HL-60 (cell line): ENCODE measurements at regions not wholly inside any gene's neighbourhood (a gene's known extent, or its start where the extent isn't known, plus 50 kb on each side); places are given as distances from the start of the nearest gene placed in this dataset.
A peak's percentile ranks its signal among the peaks of the same experiment; 100 is the strongest.

Experiments
- DNase-seq, 2 experiments: peaks; one replicate each; pipeline ENCODE4 v3.0.0-alpha.2; 2010 to 2020; ENCODE audit warnings: low read depth in 1 of 2, low spot score in 1 of 2
- H3K27ac ChIP-seq: fragments of 250-450 bp; sonication (Bioruptor Pico); replicated peaks from 2 replicates; pipeline ENCODE4 v1.5.1; 2020; ENCODE audit warnings: mild to moderate bottlenecking, moderate library complexity
- H3K27me3 ChIP-seq: fragments of 250-450 bp; sonication (Bioruptor Pico); 2 replicates; pipeline ENCODE4 v1.5.1; 2021; ENCODE audit warnings: mild to moderate bottlenecking, moderate library complexity; ENCODE audit not compliant: insufficient read depth, poor library complexity, severe bottlenecking
- H3K4me3 ChIP-seq: replicated peaks from 2 replicates; pipeline ENCODE4 v1.5.1; 2011; ENCODE audit warnings: mild to moderate bottlenecking, control low read depth, low read length; ENCODE audit not compliant: insufficient read depth
- GABPA ChIP-seq: IDR thresholded peaks from 2 replicates; pipeline ENCODE4 v1.6.1; 2012; ENCODE audit warnings: low read depth
- POLR2AphosphoS5 ChIP-seq: IDR thresholded peaks from 2 replicates; pipeline ENCODE4 v1.6.1; 2012; ENCODE audit warnings: low read depth
- SPI1 ChIP-seq: IDR thresholded peaks from 2 replicates; pipeline ENCODE4 v1.6.1; 2012; ENCODE audit warnings: low read depth, mild to moderate bottlenecking, borderline replicate concordance
- TF ChIP-seq, protein P1 (sequence below): IDR thresholded peaks from 2 replicates; pipeline ENCODE4 v1.6.1; 2012; ENCODE audit warnings: low read depth; ENCODE audit not compliant: insufficient replicate concordance
- TF ChIP-seq, protein P2 (sequence below): IDR thresholded peaks from one replicate; pipeline ENCODE4 v1.5.1; 2011; ENCODE audit warnings: low read length, control low read depth, inconsistent platforms; ENCODE audit not compliant: insufficient read depth

DNA sequence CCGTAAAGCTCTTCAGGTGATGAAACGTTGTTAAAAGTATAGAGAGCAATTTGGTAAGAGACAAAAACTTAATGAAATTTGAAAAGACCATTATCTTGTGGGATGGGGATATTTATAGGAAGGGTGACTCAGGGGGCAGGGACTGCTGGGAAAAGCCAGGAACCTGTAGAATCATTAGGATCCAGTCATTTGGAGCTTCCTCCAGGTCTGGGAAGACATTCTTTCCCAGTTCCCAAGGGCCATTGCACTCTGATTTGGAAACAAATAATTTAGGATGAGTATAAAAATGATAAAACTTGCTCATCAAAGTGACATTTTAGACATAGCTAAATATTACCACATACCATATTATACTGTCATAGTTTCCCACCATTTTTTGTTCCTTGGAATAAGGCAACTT lies 143.9 kb downstream of the PFKFB3 start:
- TF ChIP-seq POLR2AphosphoS5 (no peak), SPI1 (no peak), GABPA (no peak)
- TF ChIP-seq, protein P1, sequence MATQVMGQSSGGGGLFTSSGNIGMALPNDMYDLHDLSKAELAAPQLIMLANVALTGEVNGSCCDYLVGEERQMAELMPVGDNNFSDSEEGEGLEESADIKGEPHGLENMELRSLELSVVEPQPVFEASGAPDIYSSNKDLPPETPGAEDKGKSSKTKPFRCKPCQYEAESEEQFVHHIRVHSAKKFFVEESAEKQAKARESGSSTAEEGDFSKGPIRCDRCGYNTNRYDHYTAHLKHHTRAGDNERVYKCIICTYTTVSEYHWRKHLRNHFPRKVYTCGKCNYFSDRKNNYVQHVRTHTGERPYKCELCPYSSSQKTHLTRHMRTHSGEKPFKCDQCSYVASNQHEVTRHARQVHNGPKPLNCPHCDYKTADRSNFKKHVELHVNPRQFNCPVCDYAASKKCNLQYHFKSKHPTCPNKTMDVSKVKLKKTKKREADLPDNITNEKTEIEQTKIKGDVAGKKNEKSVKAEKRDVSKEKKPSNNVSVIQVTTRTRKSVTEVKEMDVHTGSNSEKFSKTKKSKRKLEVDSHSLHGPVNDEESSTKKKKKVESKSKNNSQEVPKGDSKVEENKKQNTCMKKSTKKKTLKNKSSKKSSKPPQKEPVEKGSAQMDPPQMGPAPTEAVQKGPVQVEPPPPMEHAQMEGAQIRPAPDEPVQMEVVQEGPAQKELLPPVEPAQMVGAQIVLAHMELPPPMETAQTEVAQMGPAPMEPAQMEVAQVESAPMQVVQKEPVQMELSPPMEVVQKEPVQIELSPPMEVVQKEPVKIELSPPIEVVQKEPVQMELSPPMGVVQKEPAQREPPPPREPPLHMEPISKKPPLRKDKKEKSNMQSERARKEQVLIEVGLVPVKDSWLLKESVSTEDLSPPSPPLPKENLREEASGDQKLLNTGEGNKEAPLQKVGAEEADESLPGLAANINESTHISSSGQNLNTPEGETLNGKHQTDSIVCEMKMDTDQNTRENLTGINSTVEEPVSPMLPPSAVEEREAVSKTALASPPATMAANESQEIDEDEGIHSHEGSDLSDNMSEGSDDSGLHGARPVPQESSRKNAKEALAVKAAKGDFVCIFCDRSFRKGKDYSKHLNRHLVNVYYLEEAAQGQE = no peak
- TF ChIP-seq, protein P2, sequence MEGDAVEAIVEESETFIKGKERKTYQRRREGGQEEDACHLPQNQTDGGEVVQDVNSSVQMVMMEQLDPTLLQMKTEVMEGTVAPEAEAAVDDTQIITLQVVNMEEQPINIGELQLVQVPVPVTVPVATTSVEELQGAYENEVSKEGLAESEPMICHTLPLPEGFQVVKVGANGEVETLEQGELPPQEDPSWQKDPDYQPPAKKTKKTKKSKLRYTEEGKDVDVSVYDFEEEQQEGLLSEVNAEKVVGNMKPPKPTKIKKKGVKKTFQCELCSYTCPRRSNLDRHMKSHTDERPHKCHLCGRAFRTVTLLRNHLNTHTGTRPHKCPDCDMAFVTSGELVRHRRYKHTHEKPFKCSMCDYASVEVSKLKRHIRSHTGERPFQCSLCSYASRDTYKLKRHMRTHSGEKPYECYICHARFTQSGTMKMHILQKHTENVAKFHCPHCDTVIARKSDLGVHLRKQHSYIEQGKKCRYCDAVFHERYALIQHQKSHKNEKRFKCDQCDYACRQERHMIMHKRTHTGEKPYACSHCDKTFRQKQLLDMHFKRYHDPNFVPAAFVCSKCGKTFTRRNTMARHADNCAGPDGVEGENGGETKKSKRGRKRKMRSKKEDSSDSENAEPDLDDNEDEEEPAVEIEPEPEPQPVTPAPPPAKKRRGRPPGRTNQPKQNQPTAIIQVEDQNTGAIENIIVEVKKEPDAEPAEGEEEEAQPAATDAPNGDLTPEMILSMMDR = no peak
- H3K4me3 ChIP-seq = no peak overlapping the region
- no peaks in the 10 kb centered on the region for H3K27me3 ChIP-seq
- DNase-seq = no peak
- H3K27ac ChIP-seq = no peak overlapping the region

DNA sequence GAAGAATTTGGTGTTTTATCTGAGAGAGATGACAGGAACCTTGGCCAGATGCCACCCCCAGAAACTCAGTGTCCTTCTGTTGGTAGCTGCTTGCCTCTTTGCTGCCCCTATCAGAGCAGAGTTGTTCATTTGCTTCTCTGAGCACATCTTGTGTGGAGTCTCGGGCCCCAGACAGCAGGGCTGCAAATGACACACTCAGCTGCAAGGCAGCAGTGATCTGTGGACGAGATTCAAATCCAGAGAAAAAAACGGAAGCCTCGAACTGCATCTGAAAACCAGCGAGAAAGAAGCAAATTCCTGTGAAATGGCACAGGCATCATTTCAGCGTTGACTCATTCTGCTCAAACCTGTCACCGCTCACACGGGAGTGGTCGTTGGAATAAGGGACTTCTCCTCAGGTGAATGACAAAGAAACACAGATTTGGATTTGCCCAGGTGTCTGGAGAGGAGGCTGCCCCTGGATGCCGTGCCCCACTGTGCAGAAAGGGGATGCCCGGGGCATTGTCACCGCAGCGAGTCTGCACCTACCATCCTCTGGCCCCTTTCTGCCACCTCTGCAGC lies 144.7 kb downstream of the PFKFB3 start:
- Histone ChIP-seq H3K27me3 (no peaks in the 10 kb centered on the region), H3K27ac (peak overlapping the region; percentile 66), H3K4me3 (peak overlapping the region; percentile 20; the same call in 1 of the 2 replicates)
- TF ChIP-seq SPI1 = no peak
- no peak for TF ChIP-seq POLR2AphosphoS5
- TF ChIP-seq, protein P1 = no peak
- TF ChIP-seq, protein P2 = no peak
- no peak for TF ChIP-seq GABPA
- peak in 1 of 2 experiments; percentile 4 for DNase-seq

DNA sequence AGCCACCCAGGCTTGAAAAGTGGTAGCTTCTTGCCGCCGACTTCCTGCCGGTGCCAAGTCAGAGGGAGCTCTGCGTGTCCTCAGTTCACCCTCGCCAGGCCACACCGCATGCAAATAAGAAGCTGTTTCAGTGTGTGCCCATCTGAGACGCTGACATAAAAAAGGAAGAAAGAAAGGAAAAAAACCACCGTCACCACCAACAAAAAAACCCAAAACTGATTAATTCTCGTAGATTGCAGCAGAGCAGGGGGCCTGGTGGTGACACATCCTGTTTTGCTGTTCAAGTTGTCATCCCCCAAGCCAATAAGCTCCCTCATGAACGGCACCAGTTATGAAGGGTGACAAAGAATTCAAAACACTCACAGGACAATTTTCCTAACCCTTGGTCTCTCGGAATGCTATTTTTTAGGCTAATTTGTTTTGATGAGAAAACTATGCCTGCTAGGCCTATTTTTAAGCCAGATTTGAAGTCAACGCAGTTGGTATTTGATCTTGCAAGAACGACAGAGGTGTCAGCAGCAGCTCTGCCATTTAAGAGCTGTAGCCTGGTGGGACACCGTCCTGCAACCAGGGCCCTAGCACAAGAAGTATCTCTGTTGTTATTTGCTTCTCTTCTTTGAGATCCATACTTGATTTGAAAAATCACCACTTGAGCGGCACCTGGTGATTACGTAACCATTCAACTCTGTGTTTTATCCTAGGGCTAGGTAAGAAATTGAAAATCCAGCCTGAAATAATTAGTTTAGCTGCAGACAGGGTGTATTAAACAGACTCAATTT lies 145.6 kb downstream of the PFKFB3 start:
- no peak overlapping the region for H3K4me3 ChIP-seq
- H3K27ac ChIP-seq = peak overlapping the region; percentile 66
- DNase-seq = peak in 1 of 2 experiments; percentile 83
- no peaks in the 10 kb centered on the region for H3K27me3 ChIP-seq
- TF ChIP-seq, protein P2 = no peak
- TF ChIP-seq POLR2AphosphoS5 (peak; percentile 36; the same call in 1 of the 2 replicates), GABPA (no peak)
- TF ChIP-seq, protein P1 = no peak
